GM12891 (cell line): ENCODE measurements at regions not wholly inside any gene's neighbourhood (a gene's known extent, or its start where the extent isn't known, plus 50 kb on each side); places are given as distances from the start of the nearest gene placed in this dataset.

Experiments
- PAX5 ChIP-seq: IDR thresholded peaks from 2 replicates; pipeline ENCODE4 v1.6.1; 2011; ENCODE audit warnings: low read length, moderate library complexity, mild to moderate bottlenecking; ENCODE audit not compliant: insufficient read depth, severe bottlenecking
- POLR2A ChIP-seq: IDR thresholded peaks from 2 replicates; pipeline ENCODE4 v1.6.1; 2011; ENCODE audit warnings: low read depth, low read length, control low read depth
- POLR2AphosphoS5 ChIP-seq: IDR thresholded peaks from 2 replicates; pipeline ENCODE4 v1.6.1; 2011; ENCODE audit warnings: low read depth, low read length, control low read depth
- SPI1 ChIP-seq: IDR thresholded peaks from 2 replicates; pipeline ENCODE4 v1.6.1; 2011; ENCODE audit warnings: low read depth, low read length, control low read depth
- TAF1 ChIP-seq: IDR thresholded peaks from 2 replicates; pipeline ENCODE4 v1.6.1; 2011; ENCODE audit warnings: low read depth, low read length, control low read depth

- TF ChIP-seq POLR2AphosphoS5: no peak
- no peak for TF ChIP-seq POLR2A
- TF ChIP-seq PAX5: no peak
- TF ChIP-seq TAF1: no peak
- no peak for TF ChIP-seq SPI1
These were observed 1104.1 kb upstream of the PHF14 start for GRCh38 chr7:9869566-9869965.
